MG63 (cell line): ENCODE measurements at regions not wholly inside any gene's neighbourhood (a gene's known extent, or its start where the extent isn't known, plus 50 kb on each side); places are given as distances from the start of the nearest gene placed in this dataset.

Source experiments
- DNase-seq: peaks from one replicate; pipeline ENCODE4 v3.0.0-alpha.2; 2020
- H3K27me3 ChIP-seq: fragments of 250-450 bp; sonication (Bioruptor Pico); 2 replicates; pipeline ENCODE4 v1.5.1; 2020; ENCODE audit warnings: mild to moderate bottlenecking, moderate library complexity
- H3K36me3 ChIP-seq: fragments of 250-450 bp; sonication (Bioruptor Pico); 2 replicates; pipeline ENCODE4 v1.5.1; 2020; ENCODE audit warnings: mild to moderate bottlenecking, moderate library complexity
- H3K4me3 ChIP-seq: fragments of 250-450 bp; sonication (Bioruptor Pico); 2 replicates; pipeline ENCODE4 v1.5.1; 2020; ENCODE audit warnings: mild to moderate bottlenecking, moderate library complexity
- H3K9me3 ChIP-seq: fragments of 250-450 bp; sonication (Bioruptor Pico); 2 replicates; pipeline ENCODE4 v1.5.1; 2020; ENCODE audit warnings: mild to moderate bottlenecking, moderate library complexity

GRCh38 chr6:166223079-166223478 is 55.4 kb upstream of the TBXT start:
- H3K27me3 ChIP-seq = no peaks in the 10 kb centered on the region
- no peaks in the 10 kb centered on the region for H3K36me3 ChIP-seq
- H3K4me3 ChIP-seq = no peak overlapping the region
- no peak for DNase-seq
- H3K9me3 ChIP-seq = no peaks in the 10 kb centered on the region

DNA sequence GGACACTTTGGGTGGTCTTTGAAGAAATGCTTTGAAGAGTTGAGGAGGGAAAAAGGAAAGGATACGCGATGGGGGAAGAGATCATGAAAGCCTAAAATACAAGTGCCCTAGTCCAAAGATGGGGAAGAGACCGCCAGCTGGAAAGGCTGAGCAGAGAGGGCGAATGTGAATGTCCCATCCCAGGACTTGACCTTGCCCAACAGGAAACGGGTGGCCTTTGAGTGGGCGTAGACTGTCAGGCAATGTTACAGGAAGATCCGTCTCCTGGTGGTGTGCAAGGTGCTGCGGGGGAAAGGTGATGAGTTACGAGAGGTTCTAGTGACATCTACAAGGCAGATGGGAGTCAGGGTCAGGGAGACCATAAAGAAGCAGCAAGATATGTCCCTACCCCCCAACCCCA is 55.0 kb upstream of the TBXT start:
- Histone ChIP-seq H3K9me3 (no peaks in the 10 kb centered on the region), H3K27me3 (no peaks in the 10 kb centered on the region), H3K36me3 (no peaks in the 10 kb centered on the region), H3K4me3 (no peak overlapping the region)
- no peak for DNase-seq

GRCh38 chr6:166221636-166222035 is 54.0 kb upstream of the TBXT start:
- Histone ChIP-seq H3K4me3 (no peak overlapping the region), H3K27me3 (no peaks in the 10 kb centered on the region), H3K36me3 (no peaks in the 10 kb centered on the region), H3K9me3 (no peaks in the 10 kb centered on the region)
- DNase-seq = no peak

- Histone ChIP-seq H3K4me3 (no peak overlapping the region), H3K27me3 (no peaks in the 10 kb centered on the region), H3K9me3 (no peaks in the 10 kb centered on the region), H3K36me3 (no peaks in the 10 kb centered on the region)
- DNase-seq = no peak
These were observed 53.4 kb upstream of the TBXT start for GRCh38 chr6:166221040-166221439.
